HT1080 (cell line): ENCODE measurements at regions not wholly inside any gene's neighbourhood (a gene's known extent, or its start where the extent isn't known, plus 50 kb on each side); places are given as distances from the start of the nearest gene placed in this dataset.

ENCODE experiments used
- DNase-seq: peaks from one replicate; pipeline ENCODE4 v3.0.0-alpha.2; 2015; ENCODE audit warnings: low read depth

DNA sequence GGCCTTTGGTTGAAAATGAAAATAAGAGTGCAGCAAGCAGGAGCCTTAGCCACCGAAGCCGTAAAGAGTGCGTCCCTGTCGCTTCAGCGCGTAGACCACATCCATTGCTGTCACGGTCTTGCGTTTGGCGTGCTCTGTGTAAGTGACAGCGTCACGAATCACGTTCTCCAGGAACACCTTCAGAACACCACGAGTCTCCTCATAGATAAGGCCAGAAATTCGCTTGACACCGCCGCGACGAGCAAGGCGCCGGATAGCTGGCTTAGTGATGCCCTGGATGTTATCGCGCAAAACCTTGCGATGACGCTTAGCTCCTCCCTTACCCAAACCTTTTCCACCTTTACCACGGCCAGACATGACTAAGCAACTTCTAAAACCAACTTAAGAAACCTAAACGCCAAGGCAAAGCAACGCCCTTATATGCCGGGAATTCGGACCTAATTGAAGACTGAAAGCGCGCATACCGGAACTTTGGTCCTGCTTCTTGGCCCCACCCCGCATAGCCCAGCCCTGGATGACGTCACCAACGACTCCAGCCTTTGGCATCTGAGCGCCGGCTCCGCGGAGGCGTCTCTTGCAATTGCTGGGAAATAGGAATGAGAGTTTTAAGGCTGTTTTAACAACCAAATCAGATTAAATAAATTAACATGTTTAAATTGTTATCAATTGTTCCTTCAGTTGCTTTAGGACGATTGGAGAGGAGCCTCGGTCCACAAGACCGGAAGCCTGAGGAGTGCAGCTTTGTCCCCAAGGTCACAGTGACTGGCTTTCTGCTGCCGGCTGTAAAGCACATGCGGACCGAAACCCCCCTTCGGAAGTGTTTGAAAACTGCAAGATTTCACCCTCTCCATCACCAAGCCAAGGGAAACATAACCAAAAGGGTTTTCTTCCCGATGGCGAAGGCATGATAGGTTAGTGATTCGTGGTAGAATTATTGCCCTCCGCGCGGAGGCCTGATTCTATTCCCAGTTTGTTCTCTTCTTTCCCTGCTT is 79.6 kb upstream of the BTN3A2 start:
- peak; percentile 100 for DNase-seq

GRCh38 chr6:26286168-26286877 is 78.7 kb upstream of the BTN3A2 start:
- peak; percentile 76 for DNase-seq

DNA sequence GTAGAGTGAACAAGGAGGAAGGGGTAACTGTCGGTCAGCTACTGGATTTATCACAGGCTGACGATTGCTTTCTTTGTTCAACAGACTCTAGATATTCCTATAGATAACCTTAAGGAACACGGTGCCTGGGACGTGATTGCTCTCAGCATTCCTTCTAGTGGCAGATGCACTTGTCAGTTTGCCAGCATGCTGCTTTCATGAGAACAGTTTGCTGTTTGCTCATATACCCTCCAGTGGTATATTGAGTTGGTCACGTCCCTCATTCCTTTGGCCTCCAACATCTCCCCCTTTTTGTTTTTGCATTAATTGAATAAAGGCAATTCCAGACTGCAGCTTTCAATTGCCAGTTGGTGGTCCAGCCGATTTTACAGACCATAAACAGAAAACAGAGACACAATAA is 76.8 kb upstream of the BTN3A2 start:
- no peak for DNase-seq

GRCh38 chr6:26290941-26291340 is 74.1 kb upstream of the BTN3A2 start:
- DNase-seq: no peak

DNA sequence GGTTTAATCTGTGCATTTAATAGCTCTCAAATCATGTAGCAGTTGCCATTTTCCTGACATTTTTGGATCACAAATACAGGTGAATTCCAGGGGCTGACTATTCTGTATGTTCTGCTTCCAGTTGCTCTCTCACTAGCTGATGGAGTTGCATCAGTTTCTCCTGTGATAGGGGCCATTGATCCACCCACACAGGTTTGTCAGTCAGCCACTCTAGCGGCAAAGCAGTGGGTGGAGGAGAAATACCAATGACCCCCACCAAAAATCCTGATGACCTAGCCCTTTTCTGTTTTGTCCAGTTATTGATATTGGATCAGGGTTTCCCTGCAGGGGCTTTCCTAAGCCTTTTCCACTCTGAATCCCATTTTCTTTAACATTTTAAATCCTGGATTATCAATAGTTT is 72.3 kb upstream of the BTN3A2 start:
- DNase-seq: no peak

DNA sequence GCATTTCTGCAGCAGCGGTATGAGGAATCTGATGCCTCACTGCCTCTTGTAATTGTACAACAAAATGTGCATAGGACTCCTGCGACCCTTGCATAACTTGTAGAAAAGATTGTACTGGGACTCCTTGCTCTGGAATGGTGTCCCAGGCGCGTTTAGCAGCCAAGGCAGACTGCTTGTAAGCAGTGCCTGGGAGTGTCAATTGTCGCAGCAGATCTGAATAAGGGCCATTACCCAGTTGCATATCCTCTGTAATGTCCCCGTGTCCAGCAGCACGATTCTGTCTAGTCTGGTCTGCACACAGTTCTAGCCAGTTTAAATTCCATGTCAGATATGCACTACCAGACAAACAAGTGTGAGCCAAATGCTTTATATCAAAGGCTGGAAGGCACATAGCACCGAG is 70.7 kb upstream of the BTN3A2 start:
- DNase-seq: no peak

- DNase-seq: peak; percentile 92
Measured at GRCh38 chr6:26295691-26296555, 69.1 kb upstream of the BTN3A2 start.

DNA sequence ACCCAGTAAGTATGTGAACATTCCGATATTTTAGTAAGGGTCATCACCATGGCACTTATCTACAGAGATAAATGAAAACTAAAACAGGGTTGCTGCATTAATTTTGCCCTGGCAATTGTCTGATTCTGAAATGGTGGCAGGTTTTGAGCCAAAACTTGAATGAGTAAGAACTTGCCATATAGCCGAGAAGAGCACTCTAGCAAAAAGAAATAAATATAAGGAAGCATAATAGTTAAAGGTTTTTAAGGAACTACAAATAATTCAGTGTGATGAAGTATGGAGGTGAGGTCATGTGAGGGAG is 68.5 kb upstream of the BTN3A2 start:
- DNase-seq: no peak

DNA sequence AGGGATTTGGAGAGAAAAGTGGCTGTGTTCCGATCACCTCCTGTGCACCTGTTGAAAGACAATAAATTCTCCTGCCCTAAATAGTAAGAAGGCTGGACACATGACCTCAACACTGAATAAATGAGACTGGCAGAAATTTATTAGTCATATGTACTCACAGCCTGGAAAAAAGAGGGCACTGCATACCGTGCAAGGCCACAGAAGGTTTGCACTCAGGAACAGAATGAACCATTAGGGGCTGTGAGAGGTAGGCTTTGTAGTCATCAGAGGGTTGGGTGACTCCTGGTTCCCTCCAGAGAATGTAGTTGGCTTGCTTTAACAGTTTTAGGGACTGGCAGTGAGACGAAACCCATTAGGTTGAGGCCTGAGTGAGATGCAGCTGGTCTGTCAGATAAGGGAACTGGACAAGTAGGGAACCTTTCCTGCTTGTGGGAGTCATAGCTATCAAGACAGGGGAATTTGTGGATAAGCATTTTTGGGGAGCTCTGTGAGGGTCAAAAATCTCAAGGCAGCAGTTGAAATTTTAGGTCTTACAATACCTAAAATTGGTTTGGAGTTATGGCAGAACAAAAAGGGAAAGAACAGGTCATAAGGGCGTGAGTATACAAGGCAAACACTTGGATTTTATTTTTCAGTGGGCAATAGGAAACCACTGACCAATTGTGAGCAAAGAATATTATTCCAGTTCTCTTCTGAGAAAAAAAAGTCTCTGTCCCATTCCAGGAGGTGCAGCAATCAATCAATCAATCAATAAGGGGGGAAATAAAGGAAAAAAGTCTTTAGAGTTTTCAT is 67.9 kb upstream of the BTN3A2 start:
- peak; percentile 84 for DNase-seq

DNA sequence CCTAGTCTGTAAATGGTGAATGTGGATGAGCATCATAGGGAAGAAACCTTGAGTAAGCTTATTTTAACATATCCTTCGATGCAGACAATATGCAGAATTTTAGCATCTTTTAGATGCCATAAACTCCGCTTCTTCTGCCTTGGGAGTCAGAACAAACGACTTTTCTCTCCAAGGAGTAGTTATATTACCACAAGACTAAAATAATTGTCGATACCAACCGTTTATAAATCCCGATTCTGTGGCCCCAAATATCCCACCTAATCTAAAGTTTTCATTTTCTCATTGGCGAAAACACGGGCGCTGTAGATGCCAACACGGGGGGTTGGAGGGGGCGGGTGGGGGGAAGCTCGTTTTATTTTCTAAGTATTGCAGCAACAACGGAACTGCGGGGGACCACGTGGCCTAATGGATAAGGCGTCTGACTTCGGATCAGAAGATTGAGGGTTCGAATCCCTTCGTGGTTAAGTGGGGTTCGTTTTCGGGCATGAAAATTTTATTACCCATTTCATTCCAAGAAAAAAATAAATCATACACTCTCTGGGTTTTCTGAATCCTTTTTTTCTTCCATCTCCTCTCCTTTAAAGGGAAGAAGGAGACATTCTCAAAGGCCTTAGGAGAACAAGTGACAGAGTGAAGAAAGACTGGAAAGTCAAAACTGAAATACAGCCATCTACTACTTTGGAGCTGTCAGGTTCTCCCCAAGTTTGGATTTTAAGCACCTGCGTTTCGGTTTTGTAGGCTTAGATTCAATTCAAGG is 65.5 kb upstream of the BTN3A2 start:
- peak; percentile 51 for DNase-seq

DNA sequence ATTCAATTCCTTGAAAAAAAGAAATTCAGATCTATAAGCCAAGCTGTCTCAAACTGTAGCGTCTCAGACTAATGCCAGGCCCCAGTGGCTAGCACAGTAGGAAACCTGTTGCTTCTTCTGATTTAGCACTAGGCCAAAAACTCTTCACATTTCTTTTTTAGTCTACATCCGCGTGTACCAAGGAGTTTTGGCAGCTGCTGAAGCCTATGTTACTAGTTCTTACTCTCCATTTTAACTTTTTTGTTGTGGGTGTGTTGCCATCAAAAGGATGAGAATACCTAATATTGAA is 65.0 kb upstream of the BTN3A2 start:
- DNase-seq: no peak

- DNase-seq: no peak
Measured at GRCh38 chr6:26300359-26300758, 64.6 kb upstream of the BTN3A2 start.

DNA sequence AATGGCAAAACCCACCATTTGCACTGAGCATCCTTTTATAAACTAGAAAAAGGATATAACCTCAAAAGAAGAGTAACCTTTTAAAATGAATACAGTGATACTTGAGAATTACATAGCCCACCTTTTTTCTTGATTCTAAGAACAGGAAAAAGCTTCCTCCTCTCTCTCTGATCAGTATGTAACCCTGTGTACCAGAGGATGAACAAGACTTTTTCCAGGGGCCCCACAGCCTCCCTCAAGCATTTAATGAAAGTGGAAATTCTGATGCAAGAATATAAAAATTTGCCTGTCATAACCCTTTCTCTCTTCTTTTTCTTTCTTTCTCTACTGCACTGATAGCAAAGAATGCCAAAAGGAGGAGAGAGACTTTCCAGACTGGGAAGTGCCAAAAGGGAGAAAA is 64.2 kb upstream of the BTN3A2 start:
- no peak for DNase-seq

- DNase-seq: no peak
Measured at GRCh38 chr6:26301638-26302037, 63.4 kb upstream of the BTN3A2 start.

DNA sequence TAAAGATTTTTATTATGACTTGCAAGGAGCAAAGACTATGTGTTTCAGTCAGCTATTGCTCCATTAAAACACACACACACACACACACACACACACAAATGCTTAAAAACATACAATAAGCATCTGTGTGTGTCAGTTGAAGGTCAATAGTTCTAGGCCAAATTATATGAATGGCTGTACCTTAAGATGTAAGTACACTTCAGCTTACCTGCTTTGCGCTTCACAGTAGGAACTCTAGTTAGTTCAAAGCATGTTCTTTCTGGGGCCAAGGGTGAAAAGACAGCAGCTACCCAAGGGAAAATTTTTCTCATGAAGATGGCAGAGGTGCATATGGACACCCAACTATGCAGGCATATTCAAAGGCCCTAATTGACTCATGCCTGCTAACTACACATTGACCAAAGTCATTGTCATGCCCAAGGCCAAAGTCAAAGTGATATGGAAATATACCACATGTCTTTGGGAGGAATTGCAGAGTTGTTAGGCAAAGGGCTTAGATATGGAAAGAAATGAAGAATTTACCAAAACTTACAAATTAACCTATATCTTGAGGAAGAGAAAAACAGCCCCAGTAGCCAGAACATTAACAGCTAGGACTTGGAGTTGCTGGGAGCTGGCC is 61.9 kb upstream of the BTN3A2 start:
- no peak for DNase-seq

- DNase-seq: no peak
Measured at GRCh38 chr6:26304213-26304796, 60.7 kb upstream of the BTN3A2 start.

- peak; percentile 87 for DNase-seq
Measured at GRCh38 chr6:26304797-26305640, 60.0 kb upstream of the BTN3A2 start.

DNA sequence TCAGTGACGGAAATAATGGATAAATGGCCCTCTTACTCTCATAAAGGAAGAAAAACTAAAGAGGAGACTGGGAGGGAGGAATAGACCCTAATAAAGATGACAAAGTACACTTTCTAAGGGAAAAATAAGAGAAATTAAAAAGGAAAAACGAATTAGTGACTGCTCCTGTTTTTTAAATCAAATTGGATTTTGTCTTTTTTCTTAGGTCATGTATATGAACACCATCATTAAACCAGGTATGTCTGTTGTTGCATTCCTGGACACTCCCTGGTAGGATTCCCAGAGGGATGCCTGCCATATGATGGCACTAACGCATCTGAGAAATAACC is 59.4 kb upstream of the BTN3A2 start:
- no peak for DNase-seq

- no peak for DNase-seq
Measured at GRCh38 chr6:26306232-26306631, 58.8 kb upstream of the BTN3A2 start.
